Activated CD8-positive, alpha-beta memory T cell treated with anti-CD3 and anti-CD28 coated beads, Interleukin-2, amount 50 U/mL, for 48 hours (primary cell): ENCODE measurements at regions not wholly inside any gene's neighbourhood (a gene's known extent, or its start where the extent isn't known, plus 50 kb on each side); places are given as distances from the start of the nearest gene placed in this dataset.

Experiments
- DNase-seq: peaks from one replicate; pipeline ENCODE4 v3.0.0-alpha.2; 2020

DNA sequence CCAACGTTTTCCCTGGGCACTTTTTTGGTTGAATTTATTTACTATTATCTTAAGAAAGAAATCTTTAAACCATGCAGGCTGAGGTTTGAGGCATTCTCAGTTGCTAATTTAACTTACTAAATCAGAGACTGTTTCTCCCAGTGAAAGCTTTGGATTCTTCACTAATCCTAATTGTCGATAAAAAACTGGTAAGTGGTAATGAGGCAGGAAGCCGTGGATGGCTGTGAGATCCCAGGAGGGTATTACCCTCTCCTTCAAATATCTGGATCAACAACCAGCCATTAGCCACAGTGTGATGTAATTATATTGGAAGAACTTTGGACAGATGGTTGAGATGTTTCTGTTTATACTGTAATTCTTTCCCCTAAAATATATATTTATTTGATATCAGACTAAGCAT, 485.0 kb downstream of the DISC1 start:
- DNase-seq: no peak

DNA sequence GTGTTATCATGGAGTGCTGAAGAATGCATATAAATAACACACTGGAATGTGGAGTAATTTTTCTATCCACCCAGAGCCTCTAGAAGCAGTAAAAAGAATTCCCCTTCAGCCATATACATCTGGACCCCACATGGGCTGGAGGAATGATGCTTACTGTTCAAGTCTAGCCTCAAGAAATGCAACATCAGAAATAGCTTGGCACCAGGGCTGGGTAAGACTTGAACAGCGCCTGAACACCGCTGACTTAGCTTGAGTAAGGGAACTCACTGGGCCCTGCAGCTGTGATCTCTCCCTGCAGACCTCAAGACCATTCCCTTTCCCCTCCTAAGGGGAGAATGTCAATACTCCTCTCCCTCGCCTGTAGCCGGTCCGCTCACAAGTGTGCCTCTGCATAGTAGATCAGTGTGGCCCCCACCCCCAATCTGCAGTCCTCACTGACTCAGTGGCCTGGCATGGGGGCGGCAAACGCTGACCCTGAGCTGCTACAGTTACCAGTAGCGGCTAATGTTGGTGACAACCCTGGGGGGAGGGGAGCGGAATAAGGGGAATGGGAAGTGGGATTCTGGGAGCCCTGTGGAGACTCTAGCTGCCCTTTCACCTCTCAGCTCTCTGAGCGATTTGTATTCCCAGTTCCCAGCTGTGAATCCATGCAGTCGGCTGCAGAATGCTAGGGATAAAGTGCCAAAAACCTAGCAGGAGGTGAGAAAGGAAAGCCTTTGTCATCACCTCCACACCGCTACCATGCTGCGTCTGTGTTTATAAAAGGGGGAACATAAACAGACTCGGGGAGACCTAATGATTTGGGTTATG, 483.9 kb downstream of the DISC1 start:
- DNase-seq: no peak

DNA sequence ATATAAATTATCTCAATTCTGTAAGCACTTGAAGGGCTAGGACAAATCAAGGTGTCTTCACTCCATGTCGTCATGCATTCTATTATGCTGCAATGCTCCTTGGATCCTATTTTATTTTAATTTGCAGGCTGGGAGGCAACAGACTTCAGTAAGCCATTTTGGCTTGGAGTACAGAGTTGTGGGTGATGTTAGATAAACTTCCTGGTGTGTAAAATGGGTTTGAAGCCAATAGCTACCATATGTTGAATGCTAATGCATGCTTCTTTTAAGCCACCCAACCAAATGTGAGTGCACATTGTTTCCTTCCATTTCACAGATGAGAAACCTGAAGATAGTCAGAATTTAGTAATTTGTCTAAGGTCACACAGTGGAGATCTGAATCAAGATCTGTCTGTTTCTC, 482.8 kb downstream of the DISC1 start:
- DNase-seq: no peak

- DNase-seq: no peak
Measured at GRCh38 chr1:232108598-232108997, 482.0 kb downstream of the DISC1 start.

GRCh38 chr1:232106415-232106814, 479.8 kb downstream of the DISC1 start:
- no peak for DNase-seq

- DNase-seq: no peak
Measured at GRCh38 chr1:232105561-232105960, 479.0 kb downstream of the DISC1 start.

DNA sequence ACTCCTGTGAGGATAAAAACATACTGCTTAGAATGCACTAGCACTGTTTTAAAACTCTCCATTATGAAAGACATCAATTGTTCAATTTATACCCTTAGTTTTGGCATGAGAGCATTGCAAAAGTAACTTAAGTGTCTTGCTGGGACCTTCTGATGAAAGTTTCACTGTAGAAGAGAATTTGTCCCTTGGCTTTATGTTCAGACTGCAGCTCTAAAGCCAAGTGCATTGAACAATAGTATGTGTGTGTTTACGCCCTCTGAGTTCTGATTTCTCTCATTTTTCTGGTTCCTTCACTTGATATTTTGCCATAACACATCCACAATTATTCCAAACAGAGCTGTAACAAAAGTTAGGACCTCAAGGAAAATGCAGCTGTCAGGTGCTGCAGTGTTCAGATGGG, 474.6 kb downstream of the DISC1 start:
- no peak for DNase-seq

DNA sequence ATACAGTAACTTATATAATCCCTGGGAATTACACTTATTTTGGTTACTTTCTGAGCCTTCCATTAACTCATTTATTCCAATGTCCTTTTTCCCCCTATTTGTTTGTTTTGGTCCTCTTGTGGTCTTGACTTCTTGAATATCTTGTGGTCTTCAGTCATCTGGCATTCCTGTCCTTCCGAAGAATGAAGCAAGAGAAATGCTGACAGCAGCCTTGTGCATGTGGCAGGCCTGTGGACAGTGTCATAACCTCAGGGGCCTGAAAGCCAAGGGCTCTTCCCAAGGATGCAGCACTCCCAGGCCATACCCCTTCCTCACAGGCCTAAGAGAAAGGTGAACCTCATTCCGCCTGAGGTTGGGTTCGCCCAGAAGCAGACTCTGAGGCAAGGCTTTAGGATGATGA, 470.2 kb downstream of the DISC1 start:
- DNase-seq: no peak
